Fibroblast of skin of abdomen (primary cell): ENCODE measurements at regions not wholly inside any gene's neighbourhood (a gene's known extent, or its start where the extent isn't known, plus 50 kb on each side); places are given as distances from the start of the nearest gene placed in this dataset.

ENCODE experiments used
- DNase-seq: peaks from one replicate; pipeline ENCODE4 v3.0.0-alpha.2; 2013

DNA sequence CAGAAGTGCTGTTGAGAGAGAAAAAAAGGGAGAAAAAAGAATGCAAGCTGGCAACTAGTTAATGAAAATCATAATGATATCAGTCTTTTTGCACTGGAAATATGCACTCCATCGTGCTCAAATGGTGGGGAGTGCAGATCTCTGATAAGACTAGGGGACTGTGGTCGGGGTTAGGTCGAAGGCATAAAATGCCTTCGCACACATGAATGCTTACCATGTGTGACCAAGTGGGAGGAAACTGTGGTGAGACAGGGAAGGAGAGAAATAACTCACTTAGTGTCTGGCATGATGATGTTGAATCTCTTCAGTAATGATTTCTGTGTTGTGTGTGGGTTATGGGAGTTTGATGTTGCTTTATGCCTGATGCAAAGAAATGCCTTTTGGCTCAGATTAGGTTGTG lies 358.9 kb downstream of the FBXO8 start:
- peak; percentile 20 for DNase-seq

DNA sequence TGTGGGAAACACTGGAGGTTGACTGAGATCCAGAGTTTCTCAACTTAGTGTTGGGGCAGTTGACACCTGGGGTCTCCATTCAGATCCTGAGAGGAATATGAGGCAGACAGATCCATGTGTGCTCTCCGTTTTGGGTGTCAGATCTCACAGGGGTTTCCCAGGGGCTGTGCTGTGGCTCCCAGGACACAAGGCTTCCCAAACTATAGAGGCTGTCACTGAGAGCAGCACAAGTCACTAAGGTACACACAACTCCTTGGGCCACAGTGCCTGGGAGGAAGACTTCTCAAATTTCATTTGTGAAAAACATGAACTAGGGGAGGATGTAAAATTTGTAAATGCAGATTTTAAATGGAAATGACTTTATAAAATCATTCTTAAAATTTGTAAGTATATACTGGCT lies 363.6 kb downstream of the FBXO8 start:
- no peak for DNase-seq

DNA sequence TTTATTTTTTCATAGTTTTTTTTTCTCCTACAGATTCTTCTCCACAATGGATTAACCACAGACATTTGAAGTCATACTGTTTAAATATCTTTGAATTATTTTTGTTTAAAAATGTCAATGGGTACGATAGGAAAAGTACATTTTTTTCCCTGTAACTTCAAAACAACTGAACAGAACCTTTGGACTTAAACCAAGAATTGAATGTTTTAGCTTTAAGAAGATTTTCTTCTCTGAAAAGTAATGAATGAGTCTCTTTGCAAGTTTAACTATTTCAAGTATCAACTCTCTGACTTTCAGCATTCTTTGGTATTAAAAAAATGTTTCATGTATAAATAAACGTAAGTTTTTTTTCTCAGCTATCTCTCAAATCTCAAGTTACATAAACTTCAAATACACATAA lies 364.3 kb downstream of the FBXO8 start:
- DNase-seq = peak; percentile 23

DNA sequence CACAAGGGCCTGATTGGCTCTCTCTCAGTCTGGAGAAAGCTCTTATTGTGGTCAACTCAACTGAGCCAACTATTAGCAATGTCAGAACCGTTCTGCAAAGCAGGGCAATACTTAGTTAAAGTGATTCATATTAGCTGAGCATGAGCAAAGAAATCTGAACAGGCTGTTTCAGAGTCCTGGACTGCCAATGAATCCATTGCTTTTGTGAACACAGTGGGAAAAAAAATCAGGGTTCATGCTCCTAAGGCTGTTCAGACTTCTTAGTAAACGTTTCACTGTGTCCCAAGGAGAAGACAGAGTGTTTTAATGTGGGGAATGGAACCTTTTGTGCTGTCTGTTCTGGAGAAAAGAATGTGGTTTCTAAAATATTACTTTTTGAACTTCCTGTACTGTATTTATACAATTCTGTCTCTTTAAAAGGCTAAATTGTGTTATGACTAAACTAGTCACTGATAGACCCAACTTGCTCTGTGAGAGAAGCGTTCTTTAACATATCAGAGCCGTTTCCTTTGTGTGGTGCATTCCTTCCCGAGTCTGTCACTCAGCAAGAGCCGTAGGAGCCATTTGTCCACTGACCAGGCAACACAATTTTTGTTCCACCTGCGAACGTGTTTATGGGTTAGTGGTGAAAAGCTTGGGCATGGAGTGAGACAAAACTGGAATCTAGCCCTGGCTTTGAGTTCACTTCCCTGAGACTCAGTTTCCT lies 366.1 kb downstream of the FBXO8 start:
- DNase-seq = peak; percentile 68

DNA sequence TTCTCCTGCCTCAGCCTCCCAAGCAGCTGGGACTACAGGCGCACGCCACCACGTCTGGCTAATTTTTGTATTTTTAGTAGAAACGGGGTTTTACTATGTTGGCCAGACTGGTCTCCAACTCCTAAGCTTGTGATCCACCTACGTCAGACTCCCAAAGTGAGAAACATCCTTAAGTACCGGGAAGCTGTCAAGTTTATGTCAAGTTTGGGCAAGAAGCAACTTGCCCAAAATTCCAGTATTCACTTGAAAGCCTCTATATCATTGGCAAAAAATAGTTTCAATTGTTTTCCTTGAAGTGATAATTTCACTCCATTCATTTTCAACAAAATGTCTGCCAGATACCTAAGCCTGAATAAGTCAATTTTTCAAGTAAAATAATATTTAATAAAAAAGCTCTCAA lies 370.0 kb downstream of the FBXO8 start:
- DNase-seq = no peak

DNA sequence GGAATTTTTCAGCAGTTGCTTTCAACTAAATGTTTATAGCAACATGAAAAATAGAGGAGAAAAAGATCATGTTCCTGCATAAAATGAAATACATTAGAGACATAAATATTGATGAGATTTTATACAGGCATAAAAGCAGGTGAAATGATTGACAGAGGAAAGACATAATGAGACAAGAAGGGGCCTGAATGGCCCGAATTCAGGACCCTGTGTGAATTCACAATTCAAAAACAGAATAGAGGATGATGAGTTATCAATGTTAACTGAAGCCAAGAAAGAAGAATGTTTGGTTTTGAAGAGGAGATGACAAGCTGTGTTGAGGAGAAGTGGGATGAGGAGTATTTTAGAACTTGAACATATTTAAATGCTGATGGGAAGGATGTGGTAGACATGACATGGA lies 371.1 kb downstream of the FBXO8 start:
- DNase-seq = no peak

DNA sequence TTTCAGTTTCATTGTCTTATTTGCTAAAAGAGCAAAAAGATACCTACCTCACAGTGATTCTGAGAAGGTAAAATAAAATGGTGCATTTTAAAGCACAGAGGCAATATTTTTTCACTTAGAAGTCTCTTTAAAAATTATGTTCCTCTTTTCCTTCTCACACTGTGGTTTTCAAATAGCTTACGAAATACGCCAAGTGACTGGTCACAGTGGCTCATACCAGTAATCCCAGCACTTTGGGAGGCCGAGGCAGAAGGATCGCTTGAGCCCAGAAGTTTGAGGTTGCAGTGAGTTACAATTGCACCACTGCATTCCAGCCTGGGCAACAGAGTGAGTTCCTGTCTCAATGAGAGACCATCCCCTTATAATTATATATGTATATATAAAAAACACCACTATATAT lies 372.6 kb downstream of the FBXO8 start:
- DNase-seq = no peak

DNA sequence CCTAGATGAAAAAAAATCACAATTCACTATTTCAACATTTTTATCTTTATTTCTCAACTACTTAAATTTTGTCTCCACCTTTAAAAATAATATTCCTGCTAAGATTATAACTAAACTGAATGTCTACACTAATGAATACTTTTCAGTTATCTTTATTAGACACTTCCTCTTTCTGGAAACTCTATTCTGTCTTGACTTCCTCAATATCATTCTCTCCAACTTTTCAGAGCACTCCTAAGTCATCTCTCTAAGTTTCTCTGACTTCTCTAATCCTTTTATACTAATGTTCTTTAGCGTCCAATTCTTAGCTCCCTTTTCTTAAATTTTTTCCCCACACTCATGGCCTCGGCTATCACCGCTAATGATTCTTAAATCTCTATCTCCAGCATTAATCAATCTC lies 374.2 kb downstream of the FBXO8 start:
- DNase-seq = no peak

DNA sequence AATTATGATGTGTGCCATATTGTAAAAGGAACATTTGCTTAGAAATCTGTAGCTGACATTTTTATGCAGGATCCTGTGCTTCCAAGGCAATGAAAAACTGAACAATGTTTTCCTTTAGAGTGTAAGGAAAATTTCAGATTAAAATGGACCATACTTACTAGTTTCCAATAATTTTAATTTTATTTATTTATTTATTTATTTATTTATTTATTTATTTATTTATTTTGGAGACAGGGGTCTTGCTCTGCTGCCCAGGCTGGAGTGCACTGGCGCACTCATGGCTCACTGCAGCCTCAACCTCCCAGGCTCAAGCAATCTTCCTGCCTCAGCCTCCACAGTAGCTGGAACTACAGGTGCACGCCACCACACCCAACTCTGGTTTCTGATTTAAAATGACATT lies 369.8 kb upstream of the HAND2 start:
- DNase-seq = no peak

DNA sequence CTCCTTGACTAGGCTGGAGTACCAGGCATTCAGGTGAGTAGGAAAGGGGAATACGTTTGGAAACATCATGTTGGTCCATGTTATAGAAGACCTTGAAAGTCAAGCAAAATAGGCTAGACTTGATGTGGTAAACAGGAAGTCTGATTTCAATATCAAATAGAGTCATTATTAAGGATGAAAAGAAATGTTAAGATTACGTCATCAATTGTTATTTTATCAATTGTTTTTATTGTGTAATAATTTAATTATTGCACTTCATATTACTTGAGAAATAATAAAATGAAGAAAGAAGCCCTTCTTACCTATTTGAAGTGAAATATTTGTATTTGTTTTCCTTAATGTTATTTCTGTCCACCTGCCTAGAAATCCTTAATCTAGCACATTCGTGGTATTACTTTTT lies 361.0 kb upstream of the HAND2 start:
- no peak for DNase-seq

DNA sequence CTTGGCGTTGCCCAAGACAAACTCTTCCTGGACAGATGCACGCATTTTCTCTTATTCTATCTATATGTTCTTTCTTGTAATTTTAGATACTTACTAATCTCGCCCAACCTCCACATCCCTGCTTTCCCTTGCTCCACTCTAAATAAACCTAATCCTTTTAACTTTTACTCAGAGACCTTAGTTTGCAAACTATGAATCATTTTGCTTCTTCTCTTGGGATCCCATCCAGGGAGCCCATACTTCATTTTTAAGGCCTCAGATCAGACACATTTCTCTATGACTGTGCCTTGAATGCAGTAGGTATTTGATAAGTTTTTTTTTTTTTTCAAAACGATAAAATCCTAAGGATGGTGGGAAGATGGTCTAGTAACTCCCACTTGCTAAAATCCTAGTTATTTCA lies 353.8 kb upstream of the HAND2 start:
- DNase-seq = peak; percentile 44

DNA sequence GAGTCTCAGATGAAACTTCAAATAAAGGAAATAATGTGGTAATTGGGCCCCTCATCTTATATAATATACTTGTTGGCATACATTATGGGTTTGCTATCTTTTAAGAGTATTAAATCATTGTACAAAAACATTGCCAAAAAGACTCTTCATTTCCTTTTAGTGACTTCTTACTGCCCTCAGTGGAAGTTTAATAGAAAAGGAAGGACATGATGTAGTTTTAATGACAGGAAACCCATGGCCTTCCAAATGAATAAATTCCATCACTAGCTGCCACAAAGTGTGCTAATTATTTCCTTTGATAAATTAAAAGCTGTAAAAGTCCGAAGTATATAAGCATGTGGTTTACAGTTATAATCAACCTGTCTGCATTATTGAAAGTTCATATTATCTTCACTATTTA lies 350.9 kb upstream of the HAND2 start:
- no peak for DNase-seq

DNA sequence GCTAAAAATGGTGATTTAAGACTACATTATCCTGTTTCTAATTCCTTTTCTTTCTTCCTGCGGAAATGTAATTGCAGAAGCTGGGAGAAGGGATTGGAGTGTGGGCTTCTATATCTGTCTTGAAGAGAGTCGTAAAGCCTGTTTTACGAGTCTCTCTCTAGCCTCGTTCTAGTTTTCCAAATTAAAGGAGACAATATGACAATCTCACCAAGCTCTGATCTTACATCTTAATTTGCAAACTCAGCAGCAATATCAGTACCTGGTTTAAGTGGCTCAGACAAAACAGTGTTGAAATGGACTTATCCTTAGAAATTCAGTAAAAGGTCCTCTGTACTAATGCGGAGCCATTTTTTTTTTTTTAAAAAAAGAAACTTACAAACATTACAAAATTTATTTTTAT lies 349.5 kb upstream of the HAND2 start:
- no peak for DNase-seq

DNA sequence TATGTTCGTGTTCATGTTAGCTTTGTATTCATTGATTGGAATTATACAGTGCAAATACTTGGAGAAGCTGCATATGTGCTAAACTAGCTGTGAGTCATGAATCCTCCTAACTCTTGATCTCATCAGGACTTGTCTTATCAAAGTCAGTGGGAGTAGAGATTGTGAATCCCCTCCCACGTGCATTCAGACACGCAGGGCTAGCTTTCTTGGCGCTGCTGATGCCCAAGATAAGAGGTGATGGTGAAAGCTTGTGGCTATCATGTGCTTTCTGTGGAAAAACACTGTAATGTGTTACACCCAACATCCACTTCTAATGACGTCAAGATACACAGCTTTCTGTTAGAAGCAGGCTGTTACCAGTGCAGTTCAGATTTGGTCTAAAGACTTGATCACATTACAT lies 348.7 kb upstream of the HAND2 start:
- peak; percentile 4 for DNase-seq

DNA sequence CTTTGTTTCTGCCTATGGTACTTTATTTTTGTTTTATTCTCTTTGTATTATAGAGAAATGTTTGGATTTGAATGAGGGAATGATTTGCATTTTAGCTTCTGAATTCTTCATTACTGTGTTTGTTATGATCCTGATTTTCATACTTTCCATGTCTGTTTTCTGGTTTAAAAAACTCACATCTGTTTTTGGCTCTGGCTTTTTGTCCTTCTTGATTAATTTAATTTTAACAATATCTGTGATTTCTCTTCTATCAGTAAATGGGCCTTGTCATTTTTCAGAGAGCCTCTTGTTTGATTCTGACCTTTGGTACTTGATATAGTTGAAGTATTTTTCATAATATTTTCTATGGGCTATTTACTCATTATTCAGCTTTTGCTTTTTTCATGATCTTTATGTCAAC lies 341.6 kb upstream of the HAND2 start:
- no peak for DNase-seq

DNA sequence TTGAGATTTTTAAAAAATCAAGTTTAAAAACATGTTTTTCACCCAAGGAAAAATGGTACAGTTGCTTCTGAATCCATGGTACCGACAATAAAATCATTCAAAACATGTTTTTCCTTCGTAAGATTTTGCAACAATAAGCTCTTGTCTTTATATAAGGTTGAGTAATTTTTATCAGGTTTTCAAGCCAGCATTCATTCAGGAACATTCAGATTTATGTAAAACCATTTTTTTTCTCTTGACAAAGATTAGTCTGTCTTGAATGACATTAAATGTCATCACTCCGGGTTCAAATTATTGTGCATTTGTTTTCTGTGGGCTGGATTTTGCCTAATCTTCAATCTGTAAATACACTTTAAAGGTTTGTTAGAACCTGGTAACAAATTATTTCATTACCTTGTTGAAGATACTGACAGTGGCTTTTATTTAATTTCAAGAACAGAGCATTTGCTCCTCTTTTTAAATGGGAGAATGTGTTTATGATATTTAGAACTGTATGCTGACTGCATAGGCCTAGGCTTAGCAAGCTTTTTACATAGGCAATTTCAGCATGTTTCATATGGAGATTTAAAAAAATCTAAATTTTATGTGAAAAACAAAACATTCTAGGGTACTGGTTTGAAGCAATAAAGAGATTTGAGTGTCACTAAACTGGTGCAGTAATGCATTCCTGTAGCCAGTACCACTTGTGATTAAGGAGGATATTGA lies 336.4 kb upstream of the HAND2 start:
- DNase-seq = no peak

DNA sequence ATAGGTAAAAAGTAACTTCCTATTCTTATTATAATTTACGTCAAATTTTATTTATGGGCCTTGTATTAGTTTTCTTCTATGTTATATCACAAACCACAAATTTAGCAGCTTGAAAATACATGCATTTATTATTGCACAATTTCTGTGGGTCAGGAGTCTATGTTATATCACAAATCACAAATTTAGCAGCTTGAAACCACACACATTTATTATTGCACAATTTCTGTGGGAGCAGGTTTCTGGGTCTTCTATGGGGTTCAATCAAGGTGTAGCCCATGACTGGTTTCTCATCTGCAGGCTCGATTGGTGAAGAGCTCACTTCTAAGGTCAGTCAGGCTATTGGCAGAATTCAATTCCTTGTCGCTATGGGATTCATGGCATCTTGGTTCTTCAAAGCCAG lies 332.7 kb upstream of the HAND2 start:
- no peak for DNase-seq

DNA sequence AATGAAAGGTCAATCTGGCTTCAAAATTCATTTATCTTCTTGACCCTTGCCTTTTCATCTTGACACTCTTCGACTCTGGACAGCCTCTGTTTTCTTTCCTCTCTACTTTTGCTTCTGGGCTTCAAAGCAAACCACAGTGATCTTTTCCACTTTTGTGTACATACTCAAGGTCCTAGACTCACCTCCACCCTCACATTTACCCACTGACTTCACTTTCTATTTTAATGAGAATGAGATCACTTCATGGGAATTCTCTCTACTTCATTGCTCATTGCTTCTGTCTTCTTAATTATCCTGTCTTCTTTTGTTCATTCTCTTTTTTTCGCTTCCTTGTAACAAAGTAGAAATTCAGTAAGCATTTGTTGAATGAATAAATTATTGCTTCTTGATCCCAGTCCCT lies 330.1 kb upstream of the HAND2 start:
- no peak for DNase-seq

DNA sequence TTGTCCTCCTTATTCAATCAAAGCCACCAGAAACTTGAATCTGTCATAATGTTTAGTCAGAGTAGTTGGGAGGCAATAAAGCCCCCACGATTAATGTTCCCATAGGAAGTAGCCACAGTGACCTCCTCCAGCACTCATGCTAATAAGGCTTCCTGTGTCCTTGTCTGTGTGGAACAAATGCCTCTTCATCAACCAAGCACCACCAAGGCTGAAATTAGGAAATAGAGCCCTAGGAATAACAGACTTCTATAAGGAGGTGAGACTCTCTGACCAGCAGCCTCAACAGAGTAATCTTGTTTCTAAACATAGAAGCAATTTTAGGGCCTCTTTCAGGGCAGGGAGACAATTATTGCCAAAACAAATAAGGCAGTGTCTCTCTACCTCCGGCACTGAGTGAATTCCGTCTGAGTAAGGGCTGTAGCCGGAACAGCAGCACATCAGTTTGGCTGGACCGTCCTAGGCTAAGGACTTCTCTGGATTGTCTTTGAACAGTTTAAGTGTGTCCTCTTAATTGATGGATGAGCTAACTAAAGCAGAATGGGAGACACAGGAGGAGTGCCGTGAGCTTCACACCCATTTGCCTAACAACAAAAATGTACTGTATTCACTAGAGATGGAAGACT lies 329.2 kb upstream of the HAND2 start:
- no peak for DNase-seq

DNA sequence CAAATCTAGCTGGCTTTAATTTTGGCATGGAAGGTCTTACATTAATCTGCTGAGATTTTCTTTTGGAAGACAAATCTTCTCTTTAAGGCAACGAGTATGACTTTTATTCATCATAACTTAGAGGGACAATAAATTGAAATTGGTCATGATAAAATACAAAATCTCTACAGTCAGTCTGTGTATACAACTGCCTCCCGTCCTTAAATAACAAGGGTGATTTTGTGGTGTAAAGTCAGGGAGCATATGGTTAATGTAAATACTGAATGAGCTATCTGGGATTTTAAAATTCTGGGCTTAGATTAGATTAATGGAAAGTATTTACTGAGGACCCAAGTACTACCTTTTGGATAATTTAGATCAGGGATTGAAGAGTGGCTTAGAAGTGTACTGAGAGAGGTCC lies 328.4 kb upstream of the HAND2 start:
- DNase-seq = no peak

DNA sequence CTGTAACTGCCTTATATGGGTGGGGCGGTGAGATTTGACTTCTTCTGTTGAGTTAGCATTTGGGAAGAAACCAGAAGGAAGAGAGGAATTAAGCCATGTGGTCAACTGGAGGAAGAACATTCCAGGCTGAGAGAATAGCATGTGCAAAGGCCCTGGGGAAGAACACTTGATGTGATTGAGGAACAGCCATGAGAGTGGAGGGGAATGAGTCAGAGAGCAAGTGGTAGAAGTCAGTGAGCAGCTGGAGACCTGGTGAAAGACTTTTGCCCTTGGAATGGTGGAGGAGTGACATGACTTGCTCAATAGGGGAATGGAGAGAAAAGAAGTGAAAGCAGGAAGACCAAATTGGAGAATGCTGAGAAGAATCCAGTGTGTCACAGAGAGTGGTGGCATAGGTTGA lies 327.8 kb upstream of the HAND2 start:
- DNase-seq = no peak

DNA sequence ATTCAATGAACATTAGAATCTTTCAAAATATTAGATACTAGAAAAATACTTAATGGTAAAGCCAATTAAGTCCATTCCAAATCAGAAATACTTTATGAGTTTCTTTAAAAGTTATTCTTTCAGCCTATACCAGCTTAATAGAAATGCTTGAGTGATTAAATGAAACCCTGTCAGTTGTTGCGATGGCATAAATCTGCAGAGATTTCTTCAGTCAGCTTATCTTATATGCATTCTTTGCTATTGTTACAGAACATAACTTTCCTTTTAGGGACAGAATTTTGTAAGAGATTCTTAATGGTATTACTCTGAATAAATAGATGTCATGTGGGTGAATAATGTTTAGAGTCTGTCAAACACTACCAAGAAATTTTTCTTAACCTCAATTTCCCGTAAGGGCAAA lies 325.0 kb upstream of the HAND2 start:
- DNase-seq = no peak

DNA sequence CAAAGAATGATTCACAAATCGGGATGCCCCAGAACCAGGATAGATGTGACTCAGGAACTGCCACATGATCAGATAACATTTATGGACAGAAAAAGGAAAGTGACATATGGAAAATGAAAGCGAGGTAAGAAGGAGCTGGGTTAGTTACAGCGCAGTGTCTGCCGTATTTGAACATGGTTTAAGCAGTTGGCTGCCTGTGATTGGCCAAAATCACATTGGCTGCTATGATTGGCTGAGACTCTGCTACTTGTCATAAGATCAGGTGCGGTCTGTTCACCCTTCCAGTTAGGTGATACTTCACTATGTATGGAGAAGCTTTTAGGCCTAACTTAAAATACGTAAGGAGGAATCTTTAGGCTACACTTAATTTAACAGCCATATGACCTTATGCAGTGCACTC lies 322.7 kb upstream of the HAND2 start:
- DNase-seq = no peak

DNA sequence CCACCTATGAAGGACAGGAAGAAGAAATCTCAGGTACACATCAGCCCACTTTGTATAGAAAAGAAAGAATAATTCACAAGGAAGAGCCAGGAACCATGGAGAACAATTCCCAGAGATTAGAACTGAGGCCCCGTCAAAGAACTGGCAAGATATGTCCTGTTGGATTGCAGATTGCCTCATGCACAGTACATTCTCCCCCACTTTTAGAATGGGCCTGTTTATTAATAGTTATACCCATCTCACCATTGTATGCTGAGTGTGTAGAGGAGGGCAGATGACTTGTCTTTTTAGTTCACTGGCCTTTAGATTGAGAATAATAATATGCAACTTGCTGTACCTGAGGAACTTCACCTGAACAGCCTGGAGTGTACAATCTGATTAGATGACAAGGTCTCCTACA lies 315.6 kb upstream of the HAND2 start:
- no peak for DNase-seq
